Inferior parietal cortex (tissue), 1 donor: ENCODE measurements at regions not wholly inside any gene's neighbourhood (a gene's known extent, or its start where the extent isn't known, plus 50 kb on each side); places are given as distances from the start of the nearest gene placed in this dataset.

Experiments used
- DNase-seq: peaks from one replicate; pipeline ENCODE4 v3.0.0-alpha.2; 2016; ENCODE audit errors: extremely low spot score

DNA sequence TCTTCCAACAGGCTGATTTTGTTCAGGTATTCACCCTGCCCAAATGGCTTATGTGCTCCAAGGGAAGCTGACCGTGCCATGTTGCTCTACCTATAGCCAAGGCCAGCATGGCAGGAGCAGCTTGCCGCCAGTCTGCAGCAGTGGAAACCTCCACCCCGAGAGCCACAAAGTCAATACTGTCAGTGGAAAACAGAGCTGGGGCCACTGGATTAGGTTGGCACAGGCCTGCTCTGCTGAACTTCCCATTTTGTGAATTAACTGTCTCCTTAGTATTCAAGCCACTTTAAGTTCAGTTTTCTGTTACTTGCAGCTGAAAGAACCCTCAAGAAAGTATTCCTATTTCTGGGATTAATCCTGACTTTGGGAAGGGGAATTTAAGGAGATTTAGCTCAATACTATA lies 63.8 kb upstream of the XCR1 start:
- DNase-seq: no peak

- no peak for DNase-seq
Measured at GRCh38 chr3:46090161-46090591, 62.9 kb upstream of the XCR1 start.

- no peak for DNase-seq
Measured at GRCh38 chr3:46089237-46090011, 62.1 kb upstream of the XCR1 start.

GRCh38 chr3:46087871-46088270 lies 60.6 kb upstream of the XCR1 start:
- DNase-seq: no peak

DNA sequence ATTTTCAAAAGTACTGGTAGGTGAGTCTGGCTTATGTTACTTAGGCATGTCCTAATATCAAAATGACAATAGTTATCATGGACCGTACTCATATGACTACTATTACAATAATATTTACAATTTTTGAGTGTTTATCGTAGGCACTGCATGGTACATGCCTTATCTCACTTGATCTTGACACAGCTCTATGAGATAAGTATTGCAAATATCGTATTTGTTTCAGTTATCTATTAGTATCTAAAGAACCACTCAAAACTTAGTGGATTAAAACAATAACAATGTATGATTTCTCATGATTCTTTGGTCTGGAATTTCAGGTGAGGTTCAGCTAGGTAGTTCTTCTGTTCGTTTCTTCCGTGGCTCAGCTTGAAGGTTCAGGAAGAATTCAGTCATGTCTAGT lies 59.7 kb upstream of the XCR1 start:
- DNase-seq: no peak

DNA sequence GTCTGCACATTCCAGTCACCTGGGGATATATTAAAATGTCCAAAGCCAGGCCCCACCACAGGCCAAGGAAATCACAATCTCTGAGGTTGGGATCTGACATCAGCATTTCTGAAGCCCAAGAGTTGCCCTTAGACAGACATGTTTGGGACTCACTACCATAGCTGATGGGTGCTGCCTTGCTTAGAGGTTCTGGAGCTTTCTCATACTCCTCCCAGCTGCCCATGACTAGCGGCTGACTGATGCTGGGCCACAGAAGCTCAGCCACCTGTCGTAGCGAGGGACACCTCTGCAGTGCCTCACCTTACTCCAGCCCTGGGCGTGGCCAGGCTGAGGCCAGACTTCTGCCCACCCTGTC lies 58.8 kb upstream of the XCR1 start:
- DNase-seq: no peak

DNA sequence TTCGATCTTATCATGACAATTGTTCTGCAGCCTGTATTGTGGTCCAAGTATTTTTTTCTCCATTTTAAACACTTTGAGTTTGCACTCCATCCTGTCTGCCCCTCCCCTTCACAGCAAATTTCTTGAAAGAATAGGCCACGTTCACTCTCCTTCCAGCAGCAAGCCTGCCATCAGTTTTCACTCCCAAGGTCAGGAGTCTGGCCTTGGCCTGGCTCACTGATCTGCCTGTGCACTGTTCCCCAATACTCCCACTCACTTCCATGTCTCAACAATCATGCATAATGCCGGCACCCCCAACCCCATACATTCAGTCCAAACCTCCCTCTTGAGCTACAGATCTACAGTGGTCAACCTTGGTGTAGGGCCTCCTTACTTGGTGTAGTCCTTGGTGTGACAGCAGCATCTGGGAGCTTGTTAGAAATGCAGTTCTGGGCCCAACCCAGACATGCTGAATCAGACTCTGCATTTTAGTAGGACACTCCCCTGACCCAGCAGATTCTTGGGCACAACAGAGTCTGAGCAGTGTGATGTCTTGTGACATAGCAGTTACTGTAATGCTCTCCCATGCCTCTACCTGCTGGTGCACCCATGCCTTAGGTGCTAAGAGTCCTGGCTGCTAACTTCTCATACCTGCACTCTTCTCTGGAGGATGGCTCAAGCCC lies 58.3 kb upstream of the XCR1 start:
- no peak for DNase-seq

GRCh38 chr3:46083956-46084355 lies 56.7 kb upstream of the XCR1 start:
- no peak for DNase-seq

GRCh38 chr3:46082849-46083248 lies 55.6 kb upstream of the XCR1 start:
- no peak for DNase-seq

DNA sequence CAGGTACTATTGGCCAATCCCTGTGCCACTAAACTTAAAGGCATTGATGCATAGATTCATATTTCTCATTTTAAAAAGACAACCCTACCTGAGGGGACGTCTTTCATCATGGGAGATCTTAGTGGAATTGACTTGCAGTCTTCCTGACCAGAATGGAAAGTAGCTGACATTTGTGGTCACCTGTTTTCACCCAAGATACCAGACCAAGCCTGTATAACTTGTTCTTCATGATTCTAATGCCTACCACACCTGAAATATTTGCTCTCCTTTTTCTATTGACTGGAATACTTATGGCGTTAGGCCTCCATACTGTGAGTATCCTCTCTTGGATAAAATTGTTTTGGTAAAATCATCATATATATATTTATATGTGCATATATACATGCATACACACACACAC lies 54.7 kb upstream of the XCR1 start:
- no peak for DNase-seq

DNA sequence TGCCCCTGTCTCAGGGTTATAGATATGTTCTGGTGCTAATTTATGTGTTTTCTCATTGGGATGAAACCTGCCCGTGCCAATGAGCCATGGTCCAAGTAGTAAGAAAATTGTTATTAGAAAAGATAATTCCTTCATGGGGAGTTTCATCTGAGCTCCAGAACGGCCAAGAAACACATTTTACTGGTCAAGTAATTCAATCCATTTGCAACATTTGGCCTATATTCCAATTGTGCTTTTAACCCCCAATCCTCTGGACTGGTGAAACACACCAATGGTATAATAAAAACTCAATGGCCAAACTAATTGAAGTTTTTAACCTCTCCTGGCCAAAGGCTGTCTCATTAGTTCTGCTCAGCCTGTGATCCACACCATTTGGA lies 53.7 kb upstream of the XCR1 start:
- no peak for DNase-seq

GRCh38 chr3:46080124-46080968 lies 53.1 kb upstream of the XCR1 start:
- DNase-seq: no peak

DNA sequence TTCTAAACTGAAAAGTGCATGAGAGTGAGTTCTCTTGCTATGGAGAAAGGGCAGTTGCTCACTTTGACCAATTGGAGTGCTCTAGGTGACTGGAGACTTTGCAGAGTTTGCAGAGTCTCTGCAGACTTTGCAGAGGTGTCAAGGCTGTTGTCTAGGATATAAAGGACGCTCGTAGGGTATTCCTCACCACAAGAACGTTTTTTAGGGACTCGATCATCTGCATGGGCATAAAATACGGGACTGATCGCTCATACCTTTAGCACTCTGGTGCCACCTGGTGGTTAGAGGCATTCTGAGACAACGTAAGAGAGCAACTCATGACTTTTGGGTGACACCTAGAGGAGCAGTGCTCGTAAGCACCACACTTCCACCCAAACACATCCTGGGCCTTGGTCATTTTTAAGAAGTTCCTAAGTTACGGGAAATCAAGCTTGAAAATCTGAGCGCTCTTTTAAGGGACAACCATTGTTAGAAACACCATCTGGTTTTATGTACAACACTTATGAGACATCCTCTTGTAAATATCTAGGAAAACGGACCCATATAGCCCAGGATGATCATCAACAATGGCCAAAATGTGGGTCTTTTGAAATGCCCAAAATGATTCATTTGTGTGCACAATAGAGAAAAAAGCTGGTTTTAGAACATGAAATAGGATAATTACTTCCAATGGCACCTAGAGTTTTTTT lies 51.6 kb upstream of the XCR1 start:
- DNase-seq: peak; percentile 99
